GM21423 (cell line): ENCODE measurements at regions not wholly inside any gene's neighbourhood (a gene's known extent, or its start where the extent isn't known, plus 50 kb on each side); places are given as distances from the start of the nearest gene placed in this dataset.

ENCODE experiments used
- ATAC-seq: cut with Tn5 transposase; IDR thresholded peaks from one replicate; pipeline ENCODE4 v1.9.1; 2021; ENCODE audit warnings: mild to moderate bottlenecking, moderate library complexity; ENCODE audit not compliant: unreplicated experiment

GRCh38 chrX:25226151-25226550, 210.4 kb upstream of the ARX start:
- ATAC-seq, result no peak

GRCh38 chrX:25219480-25219879, 203.7 kb upstream of the ARX start:
- ATAC-seq, result no peak

- ATAC-seq, result no peak
Measured at GRCh38 chrX:25213611-25214010, 197.8 kb upstream of the ARX start.

GRCh38 chrX:25207803-25208475, 192.2 kb upstream of the ARX start:
- no peak for ATAC-seq

- ATAC-seq, result no peak
Measured at GRCh38 chrX:25206778-25207177, 191.0 kb upstream of the ARX start.

GRCh38 chrX:25204182-25204581, 188.4 kb upstream of the ARX start:
- ATAC-seq, result no peak

- no peak for ATAC-seq
Measured at GRCh38 chrX:25202827-25203226, 187.1 kb upstream of the ARX start.

GRCh38 chrX:25198891-25199290, 183.1 kb upstream of the ARX start:
- ATAC-seq, result no peak

GRCh38 chrX:25198253-25198652, 182.5 kb upstream of the ARX start:
- no peak for ATAC-seq

GRCh38 chrX:25196221-25196620, 180.5 kb upstream of the ARX start:
- ATAC-seq, result no peak

- ATAC-seq, result no peak
Measured at GRCh38 chrX:25191403-25191802, 175.6 kb upstream of the ARX start.

- ATAC-seq, result no peak
Measured at GRCh38 chrX:25181775-25182174, 166.0 kb upstream of the ARX start.

GRCh38 chrX:25180242-25180641, 164.5 kb upstream of the ARX start:
- no peak for ATAC-seq

- ATAC-seq, result no peak
Measured at GRCh38 chrX:25178555-25178954, 162.8 kb upstream of the ARX start.

GRCh38 chrX:25175743-25176142, 160.0 kb upstream of the ARX start:
- ATAC-seq, result peak; percentile 85

GRCh38 chrX:25175171-25175570, 159.4 kb upstream of the ARX start:
- ATAC-seq, result no peak

- ATAC-seq, result no peak
Measured at GRCh38 chrX:25166546-25166945, 150.8 kb upstream of the ARX start.

- ATAC-seq, result no peak
Measured at GRCh38 chrX:25166145-25166544, 150.4 kb upstream of the ARX start.

GRCh38 chrX:25158635-25159034, 142.9 kb upstream of the ARX start:
- ATAC-seq, result no peak

- ATAC-seq, result no peak
Measured at GRCh38 chrX:25156832-25157231, 141.1 kb upstream of the ARX start.

GRCh38 chrX:25156323-25156722, 140.6 kb upstream of the ARX start:
- ATAC-seq, result no peak

- ATAC-seq, result no peak
Measured at GRCh38 chrX:25154168-25154567, 138.4 kb upstream of the ARX start.

GRCh38 chrX:25151749-25152148, 136.0 kb upstream of the ARX start:
- ATAC-seq, result no peak
